Suprapubic skin (tissue), 4 donors: ENCODE measurements at regions not wholly inside any gene's neighbourhood (a gene's known extent, or its start where the extent isn't known, plus 50 kb on each side); places are given as distances from the start of the nearest gene placed in this dataset.

Source experiments
- DNase-seq, 2 donors: peaks; one replicate each; pipeline ENCODE4 v3.0.0-alpha.2; 2019; ENCODE audit warnings: low spot score in 2 of 2
- H3K27ac ChIP-seq: fragments of 200-600 bp; sonication (generic); one replicate; pipeline ENCODE4 v1.5.1; 2019
- H3K27me3 ChIP-seq: fragments of 200-600 bp; sonication (generic); one replicate; pipeline ENCODE4 v1.5.1; 2019
- H3K36me3 ChIP-seq: fragments of 200-600 bp; sonication (generic); one replicate; pipeline ENCODE4 v1.5.1; 2019
- H3K4me1 ChIP-seq: fragments of 200-600 bp; sonication (generic); one replicate; pipeline ENCODE4 v1.5.1; 2019
- H3K4me3 ChIP-seq: fragments of 200-600 bp; sonication (generic); one replicate; pipeline ENCODE4 v1.5.1; 2019; ENCODE audit warnings: mild to moderate bottlenecking
- H3K9me3 ChIP-seq: fragments of 200-600 bp; sonication (generic); one replicate; pipeline ENCODE4 v1.5.1; 2019
- CTCF ChIP-seq, 2 donors: fragments of 200-600 bp in 1 of 2; fragments of 450-650 bp in 1 of 2; sonication (generic) in 1 of 2; IDR thresholded peaks; one replicate each; pipeline ENCODE4 v1.5.1; 2016 to 2019; ENCODE audit warnings: antibody characterized with exemption in 2 of 2, mild to moderate bottlenecking in 1 of 2, moderate library complexity in 1 of 2
- EP300 ChIP-seq: sonication (generic); formaldehyde crosslinking; IDR thresholded peaks from one replicate; pipeline ENCODE4 v1.6.1; 2017; ENCODE audit warnings: antibody characterized with exemption
- POLR2A ChIP-seq, 2 donors: fragments of 450-650 bp; IDR thresholded peaks; one replicate each; pipeline ENCODE4 v1.6.1; 2017; ENCODE audit warnings: antibody characterized with exemption in 2 of 2, mild to moderate bottlenecking in 2 of 2, moderate library complexity in 2 of 2
- POLR2AphosphoS5 ChIP-seq, 3 donors: sonication (generic); formaldehyde crosslinking; IDR thresholded peaks; one replicate each; pipeline ENCODE4 v1.6.1; 2017; ENCODE audit warnings: antibody characterized with exemption in 3 of 3
- WGBS: methylation state at CpG from one replicate; pipeline ENCODE4 v1.1.5; 2018; 5-methylcytosine and 5-hydroxymethylcytosine counted together

- no peaks in the 10 kb centered on the region for H3K4me1 ChIP-seq
- H3K36me3 ChIP-seq = no peaks in the 10 kb centered on the region
- TF ChIP-seq POLR2A (IDR thresholded peaks at IDR 0.05) (no peak), CTCF (IDR thresholded peaks at IDR 0.05) (no peak), POLR2AphosphoS5 (IDR thresholded peaks at IDR 0.05) (no peak), EP300 (no peak)
- no peak overlapping the region for H3K4me3 ChIP-seq
- H3K27ac ChIP-seq = no peak overlapping the region
- H3K9me3 ChIP-seq = no peaks in the 10 kb centered on the region
- no peaks in the 10 kb centered on the region for H3K27me3 ChIP-seq
- no peak for DNase-seq
These were observed 158.4 kb upstream of the NAALADL2 start for GRCh38 chr3:174700736-174701135.

GRCh38 chr3:174710612-174711011, 148.5 kb upstream of the NAALADL2 start:
- Histone ChIP-seq H3K4me3 (no peak overlapping the region), H3K9me3 (no peaks in the 10 kb centered on the region), H3K27me3 (no peaks in the 10 kb centered on the region), H3K36me3 (no peaks in the 10 kb centered on the region), H3K27ac (no peak overlapping the region), H3K4me1 (no peaks in the 10 kb centered on the region)
- 66% methylated on average over 2 of the region's 2 CpGs for WGBS
- TF ChIP-seq CTCF (IDR thresholded peaks at IDR 0.05) (no peak), POLR2A (IDR thresholded peaks at IDR 0.05) (no peak), EP300 (no peak), POLR2AphosphoS5 (IDR thresholded peaks at IDR 0.05) (no peak)
- DNase-seq = no peak

- Histone ChIP-seq H3K27me3 (no peaks in the 10 kb centered on the region), H3K9me3 (no peaks in the 10 kb centered on the region), H3K36me3 (no peaks in the 10 kb centered on the region), H3K27ac (no peak overlapping the region), H3K4me3 (no peak overlapping the region), H3K4me1 (no peaks in the 10 kb centered on the region)
- DNase-seq = no peak
- no peak for TF ChIP-seq CTCF (IDR thresholded peaks at IDR 0.05)
- TF ChIP-seq POLR2A (IDR thresholded peaks at IDR 0.05) = no peak
- TF ChIP-seq POLR2AphosphoS5 (IDR thresholded peaks at IDR 0.05) = no peak
- no peak for TF ChIP-seq EP300
These were observed 143.7 kb upstream of the NAALADL2 start for GRCh38 chr3:174715386-174715785.

- Histone ChIP-seq H3K4me3 (no peak overlapping the region), H3K4me1 (no peaks in the 10 kb centered on the region), H3K36me3 (no peaks in the 10 kb centered on the region), H3K9me3 (no peaks in the 10 kb centered on the region), H3K27ac (no peak overlapping the region), H3K27me3 (no peaks in the 10 kb centered on the region)
- WGBS = 81% methylated on average over 2 of the region's 2 CpGs
- no peak for DNase-seq
- no peak for TF ChIP-seq POLR2A (IDR thresholded peaks at IDR 0.05)
- TF ChIP-seq EP300 = no peak
- TF ChIP-seq POLR2AphosphoS5 (IDR thresholded peaks at IDR 0.05) = no peak
- TF ChIP-seq CTCF (IDR thresholded peaks at IDR 0.05) = no peak
These were observed 142.1 kb upstream of the NAALADL2 start for GRCh38 chr3:174716956-174717505.

GRCh38 chr3:174720717-174721116, 138.4 kb upstream of the NAALADL2 start:
- Histone ChIP-seq H3K4me1 (no peaks in the 10 kb centered on the region), H3K4me3 (no peak overlapping the region), H3K36me3 (no peaks in the 10 kb centered on the region), H3K27me3 (no peaks in the 10 kb centered on the region), H3K27ac (no peak overlapping the region), H3K9me3 (no peaks in the 10 kb centered on the region)
- TF ChIP-seq EP300 = no peak
- no peak for TF ChIP-seq CTCF (IDR thresholded peaks at IDR 0.05)
- TF ChIP-seq POLR2A (IDR thresholded peaks at IDR 0.05) = no peak
- no peak for TF ChIP-seq POLR2AphosphoS5 (IDR thresholded peaks at IDR 0.05)
- DNase-seq = no peak
- WGBS = 88% methylated on average over 5 of the region's 5 CpGs
